Stomach smooth muscle (tissue), 2 donors: ENCODE measurements at regions not wholly inside any gene's neighbourhood (a gene's known extent, or its start where the extent isn't known, plus 50 kb on each side); places are given as distances from the start of the nearest gene placed in this dataset.
A peak's percentile ranks its signal among the peaks of the same experiment; 100 is the strongest.

Experiments
- H3K27ac ChIP-seq: one replicate; pipeline ENCODE4 v1.7.0; 2013; ENCODE audit warnings: mild to moderate bottlenecking, low read length, inconsistent platforms
- H3K27me3 ChIP-seq, 2 donors: one replicate each; pipeline ENCODE4 v1.7.0; 2013; ENCODE audit warnings: low read length in 2 of 2; ENCODE audit not compliant: insufficient read depth in 2 of 2, control insufficient read depth in 1 of 2
- H3K36me3 ChIP-seq, 2 donors: one replicate each; pipeline ENCODE4 v1.7.0; 2013; ENCODE audit warnings: low read length in 2 of 2; ENCODE audit not compliant: control insufficient read depth in 2 of 2, insufficient read depth in 2 of 2
- H3K4me1 ChIP-seq: one replicate; pipeline ENCODE4 v1.7.0; 2013; ENCODE audit warnings: low read length; ENCODE audit not compliant: control insufficient read depth, insufficient read depth
- H3K4me3 ChIP-seq, 2 donors: one replicate each; pipeline ENCODE4 v1.7.0; 2013; ENCODE audit warnings: low read length in 2 of 2
- H3K9ac ChIP-seq, 2 donors: one replicate each; pipeline ENCODE4 v1.7.0; 2013; ENCODE audit warnings: low read length in 2 of 2, mild to moderate bottlenecking in 1 of 2
- H3K9me3 ChIP-seq, 2 donors: one replicate each; pipeline ENCODE4 v1.7.0; 2013; ENCODE audit warnings: low read length in 2 of 2; ENCODE audit not compliant: control insufficient read depth in 2 of 2
- donor health status: healthy.
- donor health status: Pancreatic carcinoma.

DNA sequence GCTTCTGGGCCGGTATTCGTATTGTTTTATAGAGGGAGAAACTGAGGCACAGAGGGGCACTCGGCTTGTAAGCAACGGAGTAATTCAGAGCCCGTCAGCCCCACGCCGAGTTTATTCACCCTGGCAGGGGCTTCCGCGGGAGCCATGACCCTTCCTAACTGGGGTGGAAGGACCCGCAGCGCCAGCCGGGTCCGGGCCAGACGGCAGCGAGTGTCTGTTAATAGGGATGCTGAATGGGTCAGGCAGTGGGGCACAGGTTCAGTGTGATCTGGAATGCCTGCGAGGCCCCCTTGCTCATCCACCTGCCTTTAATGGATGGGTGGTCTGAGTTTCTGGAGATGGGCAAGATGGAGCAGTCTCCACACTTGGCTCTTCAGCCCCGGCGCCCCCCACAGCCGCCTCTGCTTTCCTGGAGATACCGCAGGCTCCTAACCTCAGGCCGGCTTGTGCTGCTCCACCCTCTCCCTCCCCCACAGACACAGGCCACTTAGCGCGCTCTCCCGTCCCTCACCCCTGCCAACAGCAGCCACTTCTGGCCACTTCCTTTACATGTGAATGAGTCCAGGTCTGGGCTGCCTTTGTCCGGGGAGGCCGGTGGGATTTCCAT lies 147.1 kb downstream of the ERCC6L2 start:
- Histone ChIP-seq H3K9me3 (no peaks in the 10 kb centered on the region), H3K27ac (no peak overlapping the region), H3K27me3 (peaks cover 2 to 34% of the 10 kb centered on the region in 2 donors), H3K4me3 (peak overlapping the region in 1 of 2 donors; percentile 75), H3K4me1 (peaks cover 28% of the 10 kb centered on the region), H3K36me3 (no peaks in the 10 kb centered on the region), H3K9ac (no peak overlapping the region)

GRCh38 chr9:96021551-96022444 lies 146.3 kb downstream of the ERCC6L2 start:
- Histone ChIP-seq H3K9ac (peak overlapping the region; percentile 42 to 55), H3K27me3 (peaks cover 2 to 30% of the 10 kb centered on the region in 2 donors), H3K4me1 (peaks cover 22% of the 10 kb centered on the region), H3K9me3 (no peaks in the 10 kb centered on the region), H3K27ac (peak overlapping the region; percentile 58), H3K4me3 (peak overlapping the region; percentile 54 to 75), H3K36me3 (peaks cover 0 to 3% of the 10 kb centered on the region in 2 donors)

DNA sequence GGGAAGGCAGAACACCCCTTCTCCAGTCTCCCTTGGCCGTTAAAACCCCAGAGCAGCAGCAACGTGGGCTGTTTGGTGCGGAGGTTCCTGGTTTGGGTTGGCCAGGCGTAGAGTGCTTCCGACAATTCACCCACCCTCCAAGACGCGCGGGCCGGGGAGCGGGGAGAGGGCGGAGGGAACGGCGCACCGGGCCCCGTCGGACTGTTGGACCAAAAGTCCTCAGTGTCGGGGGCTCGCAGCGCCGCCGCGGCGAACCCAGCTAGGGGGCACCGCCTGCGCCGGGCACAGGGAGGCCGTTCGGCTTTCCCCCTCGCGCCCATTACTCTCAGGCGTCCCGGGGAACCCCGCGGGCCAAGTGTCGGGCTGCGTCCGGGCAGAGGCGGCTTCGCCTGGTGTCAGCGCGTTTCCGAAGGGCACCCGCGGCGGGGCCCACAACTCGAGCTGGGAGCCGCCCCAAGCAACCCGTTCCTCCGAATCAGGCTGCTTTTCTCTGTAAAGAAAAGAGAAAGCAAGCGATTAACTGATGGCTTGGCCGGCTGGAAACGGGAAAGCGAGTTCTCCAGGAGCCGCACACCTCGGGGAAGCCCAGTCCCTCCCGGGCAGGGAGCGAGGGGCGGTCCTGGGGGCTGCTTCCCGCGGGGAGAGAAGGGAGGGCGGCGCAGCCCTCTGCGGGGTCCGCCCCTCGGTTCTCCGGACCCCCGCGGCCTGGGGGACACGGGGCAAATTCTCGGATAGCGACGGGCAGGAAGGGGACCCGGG lies 145.5 kb downstream of the ERCC6L2 start:
- Histone ChIP-seq H3K4me3 (peak overlapping the region; percentile 54 to 75), H3K9ac (peak overlapping the region; percentile 42 to 55), H3K27me3 (peaks cover 2 to 24% of the 10 kb centered on the region in 2 donors), H3K9me3 (no peaks in the 10 kb centered on the region), H3K36me3 (peaks cover 0 to 4% of the 10 kb centered on the region in 2 donors), H3K4me1 (peaks cover 22% of the 10 kb centered on the region), H3K27ac (peak overlapping the region; percentile 58)

DNA sequence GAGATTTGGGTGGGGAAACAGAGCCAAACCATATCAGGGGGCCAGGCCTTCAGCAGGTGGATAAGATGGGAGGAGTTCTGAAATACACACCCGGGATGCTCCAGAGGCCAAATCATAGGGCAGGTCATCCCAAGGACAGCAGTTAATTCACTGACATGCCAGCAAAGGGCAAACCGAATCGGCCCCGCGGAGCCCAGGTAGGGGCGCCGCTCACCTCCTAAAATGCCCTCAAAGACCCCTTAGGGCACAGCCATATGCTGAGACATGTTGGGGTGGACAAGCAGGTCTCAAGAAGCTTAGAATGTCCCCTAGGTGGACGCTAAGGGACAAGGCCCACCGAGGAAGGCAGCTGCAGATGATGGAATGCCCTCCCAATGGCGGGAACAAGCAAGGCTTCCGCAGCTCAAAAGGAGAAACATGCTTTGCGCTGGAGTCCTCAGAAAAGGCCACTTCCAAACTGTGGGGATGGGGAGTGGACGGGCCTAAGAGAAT lies 144.9 kb downstream of the ERCC6L2 start:
- Histone ChIP-seq H3K9me3 (no peaks in the 10 kb centered on the region), H3K27me3 (peaks cover 2 to 22% of the 10 kb centered on the region in 2 donors), H3K4me3 (peak overlapping the region; percentile 54 to 75), H3K4me1 (peaks cover 22% of the 10 kb centered on the region), H3K36me3 (peaks cover 0 to 6% of the 10 kb centered on the region in 2 donors), H3K27ac (peak overlapping the region; percentile 58), H3K9ac (peak overlapping the region; percentile 42 to 55)
